GM21825 (cell line): ENCODE measurements at regions not wholly inside any gene's neighbourhood (a gene's known extent, or its start where the extent isn't known, plus 50 kb on each side); places are given as distances from the start of the nearest gene placed in this dataset.
"Not testable (repeated sequence)": the region's sequence is repeated elsewhere in the genome, so short reads cannot be mapped to it uniquely, and the experiment has no call there.

Experiments
- ATAC-seq: cut with Tn5 transposase; IDR thresholded peaks from one replicate; pipeline ENCODE4 v1.9.1; 2021; ENCODE audit warnings: mild to moderate bottlenecking, moderate library complexity; ENCODE audit not compliant: unreplicated experiment

- no peak for ATAC-seq
Observed at GRCh38 chr1:121443001-121443540, 258.3 kb downstream of the SRGAP2C start.

GRCh38 chr1:121444096-121444495, 259.3 kb downstream of the SRGAP2C start:
- ATAC-seq: no peak

- no peak for ATAC-seq
Observed at GRCh38 chr1:121445679-121446078, 260.9 kb downstream of the SRGAP2C start.

GRCh38 chr1:121447280-121447923, 262.6 kb downstream of the SRGAP2C start:
- not testable (repeated sequence) for ATAC-seq

- not testable (repeated sequence) for ATAC-seq
Observed at GRCh38 chr1:121448064-121448463, 263.3 kb downstream of the SRGAP2C start.

- ATAC-seq: no peak
Observed at GRCh38 chr1:121448851-121449250, 264.1 kb downstream of the SRGAP2C start.

GRCh38 chr1:121452484-121452883, 267.7 kb downstream of the SRGAP2C start:
- no peak for ATAC-seq

- ATAC-seq: peak; percentile 99
Observed at GRCh38 chr1:121458291-121459048, 273.7 kb downstream of the SRGAP2C start.

- no peak for ATAC-seq
Observed at GRCh38 chr1:121459235-121459634, 274.5 kb downstream of the SRGAP2C start.

- ATAC-seq: not testable (repeated sequence)
Observed at GRCh38 chr1:121469395-121469794, 284.6 kb downstream of the SRGAP2C start.

GRCh38 chr1:121470401-121470800, 285.6 kb downstream of the SRGAP2C start:
- not testable (repeated sequence) for ATAC-seq

GRCh38 chr1:121471523-121471922, 286.7 kb downstream of the SRGAP2C start:
- ATAC-seq: peak; percentile 91

- no peak for ATAC-seq
Observed at GRCh38 chr1:121472017-121472416, 287.2 kb downstream of the SRGAP2C start.

GRCh38 chr1:121483234-121483633, 298.5 kb downstream of the SRGAP2C start:
- ATAC-seq: no peak

GRCh38 chr1:121483961-121484424, 299.2 kb downstream of the SRGAP2C start:
- no peak for ATAC-seq

GRCh38 chr1:121494796-121495195, 310.0 kb downstream of the SRGAP2C start:
- ATAC-seq: not testable (repeated sequence)

GRCh38 chr1:121511455-121511854, 326.7 kb downstream of the SRGAP2C start:
- ATAC-seq: not testable (repeated sequence)

GRCh38 chr1:121511876-121512275, 327.1 kb downstream of the SRGAP2C start:
- ATAC-seq: not testable (repeated sequence)

- ATAC-seq: no peak
Observed at GRCh38 chr1:121515235-121515634, 330.5 kb downstream of the SRGAP2C start.

- ATAC-seq: peak; percentile 73
Observed at GRCh38 chr1:121516234-121516967, 331.6 kb downstream of the SRGAP2C start.

- ATAC-seq: no peak
Observed at GRCh38 chr1:121517586-121518230, 332.9 kb downstream of the SRGAP2C start.
